Astrocyte (in vitro differentiated cells and primary cell): ENCODE measurements at regions not wholly inside any gene's neighbourhood (a gene's known extent, or its start where the extent isn't known, plus 50 kb on each side); places are given as distances from the start of the nearest gene placed in this dataset.

ENCODE experiments used
- DNase-seq: peaks from one replicate; pipeline ENCODE4 v3.0.0-alpha.2; 2010; ENCODE audit warnings: low read depth
- FAIRE-seq: peaks from 2 replicates; lab custom pipeline; 2011; peaks lifted over from hg19 to GRCh38; lab: Jason Lieb, UNC
- H2AFZ ChIP-seq: 2 replicates; pipeline ENCODE4 v1.6.0; 2012; ENCODE audit warnings: low read depth, low read length, inconsistent platforms
- H3K27ac ChIP-seq: 2 replicates; pipeline ENCODE4 v1.5.1; 2011; ENCODE audit warnings: low read depth, low read length, inconsistent platforms
- H3K27me3 ChIP-seq: 2 replicates; pipeline ENCODE4 v1.6.0; 2011; ENCODE audit warnings: low read length, inconsistent platforms; ENCODE audit not compliant: insufficient read depth
- H3K36me3 ChIP-seq: 2 replicates; pipeline ENCODE4 v1.5.1; 2011; ENCODE audit warnings: low read length, inconsistent platforms; ENCODE audit not compliant: insufficient read depth
- H3K4me1 ChIP-seq: 2 replicates; pipeline ENCODE4 v1.5.1; 2011; ENCODE audit warnings: low read length, inconsistent platforms; ENCODE audit not compliant: insufficient read depth
- H3K4me2 ChIP-seq: 2 replicates; pipeline ENCODE4 v1.6.0; 2012; ENCODE audit warnings: low read length, inconsistent platforms
- H3K4me3 ChIP-seq: 2 replicates; pipeline ENCODE4 v1.5.1; 2011; ENCODE audit warnings: low read depth, mild to moderate bottlenecking, low read length, inconsistent platforms; ENCODE audit not compliant: insufficient read depth
- H3K79me2 ChIP-seq: 2 replicates; pipeline ENCODE4 v1.6.0; 2012; ENCODE audit warnings: mild to moderate bottlenecking, low read length, inconsistent platforms; ENCODE audit not compliant: insufficient read depth
- H3K9ac ChIP-seq: 2 replicates; pipeline ENCODE4 v1.6.0; 2012; ENCODE audit warnings: mild to moderate bottlenecking, low read length, inconsistent platforms
- H3K9me3 ChIP-seq: 2 replicates; pipeline ENCODE4 v1.5.1; 2012; ENCODE audit warnings: low read depth, mild to moderate bottlenecking, low read length, inconsistent platforms; ENCODE audit not compliant: insufficient read depth
- H4K20me1 ChIP-seq: 2 replicates; pipeline ENCODE4 v1.6.0; 2012; ENCODE audit warnings: low read length, inconsistent platforms; ENCODE audit not compliant: insufficient read depth
- H3K27ac Mint-ChIP-seq: one replicate; pipeline ENCODE4 v1.8.0; 2021; ENCODE audit warnings: mild to moderate bottlenecking, mixed read lengths; ENCODE audit not compliant: unreplicated experiment
- H3K27me3 Mint-ChIP-seq: one replicate; pipeline ENCODE4 v1.8.0; 2021; ENCODE audit warnings: low read depth, mixed read lengths; ENCODE audit not compliant: unreplicated experiment
- H3K36me3 Mint-ChIP-seq: one replicate; pipeline ENCODE4 v1.8.0; 2021; ENCODE audit warnings: low read depth, mixed read lengths; ENCODE audit not compliant: unreplicated experiment
- H3K4me1 Mint-ChIP-seq: one replicate; pipeline ENCODE4 v1.8.0; 2021; ENCODE audit warnings: low read depth, mixed read lengths; ENCODE audit not compliant: unreplicated experiment
- H3K4me3 Mint-ChIP-seq: one replicate; pipeline ENCODE4 v1.8.0; 2021; ENCODE audit warnings: mild to moderate bottlenecking, moderate library complexity, mixed read lengths; ENCODE audit not compliant: unreplicated experiment
- H3K9me3 Mint-ChIP-seq: one replicate; pipeline ENCODE4 v1.8.0; 2021; ENCODE audit warnings: mild to moderate bottlenecking, mixed read lengths; ENCODE audit not compliant: unreplicated experiment
- EZH2 ChIP-seq: IDR thresholded peaks from 2 replicates; pipeline ENCODE4 v1.6.1; 2012; ENCODE audit warnings: mild to moderate bottlenecking, low read length, inconsistent platforms; ENCODE audit not compliant: insufficient read depth
- TF ChIP-seq, protein P1 (sequence below): IDR thresholded peaks from 2 replicates; pipeline ENCODE4 v1.5.1; 2011; ENCODE audit warnings: low read depth, mild to moderate bottlenecking, inconsistent platforms, low read length, moderate library complexity; ENCODE audit not compliant: insufficient read depth

DNA sequence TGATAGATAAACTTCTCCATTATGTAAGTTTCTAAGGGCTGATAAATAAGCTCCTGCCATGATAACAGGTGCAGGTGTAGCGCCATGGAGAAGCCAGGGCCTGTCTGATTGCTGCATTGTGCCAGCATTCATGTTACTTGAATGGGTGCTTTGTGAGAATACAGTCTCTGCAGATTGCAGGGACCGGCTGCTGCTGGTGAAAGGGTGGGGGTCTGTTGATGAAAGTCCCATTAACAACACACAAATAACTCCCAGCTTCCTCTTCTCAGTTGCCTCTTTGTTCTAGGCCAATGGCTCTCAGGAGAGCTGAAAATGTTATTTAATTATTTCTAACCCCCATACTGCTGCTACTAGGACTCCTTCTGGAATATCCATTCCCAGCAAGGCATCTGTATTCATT is 77.2 kb downstream of the RTP4 start:
- DNase-seq = no peak
- Mint-ChIP-seq H3K4me3 (no peak overlapping the region), H3K9me3 (no peaks in the 10 kb centered on the region), H3K27me3 (peaks cover 2% of the 10 kb centered on the region), H3K4me1 (no peaks in the 10 kb centered on the region), H3K27ac (no peak overlapping the region), H3K36me3 (no peaks in the 10 kb centered on the region)
- FAIRE-seq = no peak
- TF ChIP-seq EZH2 = no peak
- TF ChIP-seq, protein P1, sequence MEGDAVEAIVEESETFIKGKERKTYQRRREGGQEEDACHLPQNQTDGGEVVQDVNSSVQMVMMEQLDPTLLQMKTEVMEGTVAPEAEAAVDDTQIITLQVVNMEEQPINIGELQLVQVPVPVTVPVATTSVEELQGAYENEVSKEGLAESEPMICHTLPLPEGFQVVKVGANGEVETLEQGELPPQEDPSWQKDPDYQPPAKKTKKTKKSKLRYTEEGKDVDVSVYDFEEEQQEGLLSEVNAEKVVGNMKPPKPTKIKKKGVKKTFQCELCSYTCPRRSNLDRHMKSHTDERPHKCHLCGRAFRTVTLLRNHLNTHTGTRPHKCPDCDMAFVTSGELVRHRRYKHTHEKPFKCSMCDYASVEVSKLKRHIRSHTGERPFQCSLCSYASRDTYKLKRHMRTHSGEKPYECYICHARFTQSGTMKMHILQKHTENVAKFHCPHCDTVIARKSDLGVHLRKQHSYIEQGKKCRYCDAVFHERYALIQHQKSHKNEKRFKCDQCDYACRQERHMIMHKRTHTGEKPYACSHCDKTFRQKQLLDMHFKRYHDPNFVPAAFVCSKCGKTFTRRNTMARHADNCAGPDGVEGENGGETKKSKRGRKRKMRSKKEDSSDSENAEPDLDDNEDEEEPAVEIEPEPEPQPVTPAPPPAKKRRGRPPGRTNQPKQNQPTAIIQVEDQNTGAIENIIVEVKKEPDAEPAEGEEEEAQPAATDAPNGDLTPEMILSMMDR = no peak
- Histone ChIP-seq H3K9ac (no peak overlapping the region), H3K4me3 (no peak overlapping the region), H2AFZ (no peak overlapping the region), H3K4me1 (no peaks in the 10 kb centered on the region), H4K20me1 (no peaks in the 10 kb centered on the region), H3K27ac (no peak overlapping the region), H3K79me2 (no peaks in the 10 kb centered on the region), H3K4me2 (no peak overlapping the region), H3K9me3 (no peaks in the 10 kb centered on the region), H3K27me3 (no peaks in the 10 kb centered on the region), H3K36me3 (no peaks in the 10 kb centered on the region)

- no peak overlapping the region for H3K27ac ChIP-seq
- no peaks in the 10 kb centered on the region for H3K27me3 ChIP-seq
- H3K79me2 ChIP-seq = no peaks in the 10 kb centered on the region
- H3K9ac ChIP-seq = no peak overlapping the region
- FAIRE-seq (no peak), DNase-seq (no peak)
- H4K20me1 ChIP-seq = no peaks in the 10 kb centered on the region
- Mint-ChIP-seq H3K27me3 (peaks cover 2% of the 10 kb centered on the region), H3K4me3 (no peak overlapping the region), H3K9me3 (peaks cover 3% of the 10 kb centered on the region), H3K36me3 (no peaks in the 10 kb centered on the region), H3K27ac (no peak overlapping the region), H3K4me1 (no peaks in the 10 kb centered on the region)
- H2AFZ ChIP-seq = no peak overlapping the region
- H3K4me1 ChIP-seq = no peaks in the 10 kb centered on the region
- no peaks in the 10 kb centered on the region for H3K9me3 ChIP-seq
- H3K4me3 ChIP-seq = no peak overlapping the region
- TF ChIP-seq, protein P1 = no peak
- no peak for TF ChIP-seq EZH2
- H3K4me2 ChIP-seq = no peak overlapping the region
- no peaks in the 10 kb centered on the region for H3K36me3 ChIP-seq
Measured at GRCh38 chr3:187434524-187434923, 66.3 kb downstream of the RTP4 start.

- no peaks in the 10 kb centered on the region for H4K20me1 ChIP-seq
- FAIRE-seq (no peak), DNase-seq (no peak)
- Mint-ChIP-seq H3K27me3 (peaks cover 2% of the 10 kb centered on the region), H3K4me1 (no peaks in the 10 kb centered on the region), H3K36me3 (no peaks in the 10 kb centered on the region), H3K4me3 (no peak overlapping the region), H3K27ac (no peak overlapping the region), H3K9me3 (no peaks in the 10 kb centered on the region)
- H3K9me3 ChIP-seq = no peaks in the 10 kb centered on the region
- H3K27me3 ChIP-seq = no peaks in the 10 kb centered on the region
- no peak overlapping the region for H3K9ac ChIP-seq
- no peak overlapping the region for H3K27ac ChIP-seq
- no peak overlapping the region for H3K4me3 ChIP-seq
- no peak overlapping the region for H2AFZ ChIP-seq
- H3K36me3 ChIP-seq = no peaks in the 10 kb centered on the region
- TF ChIP-seq EZH2 = no peak
- TF ChIP-seq, protein P1 = no peak
- no peaks in the 10 kb centered on the region for H3K79me2 ChIP-seq
- no peak overlapping the region for H3K4me2 ChIP-seq
- H3K4me1 ChIP-seq = no peaks in the 10 kb centered on the region
Measured at GRCh38 chr3:187430576-187430975, 62.4 kb downstream of the RTP4 start.
